ENCODE measurements at regions not wholly inside any gene's neighbourhood (a gene's known extent, or its start where the extent isn't known, plus 50 kb on each side); places are given as distances from the start of the nearest gene placed in this dataset.

DNA sequence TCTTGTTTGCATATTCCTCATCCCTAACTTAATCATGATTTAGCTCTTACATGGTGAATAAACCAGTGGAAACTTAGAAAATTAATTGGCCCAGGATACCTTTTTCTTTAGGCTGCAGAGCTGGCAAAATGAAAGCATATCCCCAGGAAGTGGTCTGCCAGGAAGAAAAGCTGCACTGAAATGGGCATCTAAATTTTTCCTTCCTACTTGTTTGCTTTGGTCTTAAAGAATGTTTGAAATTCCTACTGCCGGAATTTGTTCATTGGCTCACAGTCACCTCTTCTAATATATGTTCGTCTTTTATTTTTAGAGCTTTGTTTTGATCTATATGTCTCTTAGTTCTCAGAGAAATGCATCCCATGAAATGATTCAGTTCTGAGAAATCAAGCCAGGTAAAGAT, 113.2 kb upstream of the ELL2 start:
- H3K9me3 Mint-ChIP-seq, result no peaks in the 10 kb centered on the region
- no peak for DNase-seq
- TF ChIP-seq, protein P1, sequence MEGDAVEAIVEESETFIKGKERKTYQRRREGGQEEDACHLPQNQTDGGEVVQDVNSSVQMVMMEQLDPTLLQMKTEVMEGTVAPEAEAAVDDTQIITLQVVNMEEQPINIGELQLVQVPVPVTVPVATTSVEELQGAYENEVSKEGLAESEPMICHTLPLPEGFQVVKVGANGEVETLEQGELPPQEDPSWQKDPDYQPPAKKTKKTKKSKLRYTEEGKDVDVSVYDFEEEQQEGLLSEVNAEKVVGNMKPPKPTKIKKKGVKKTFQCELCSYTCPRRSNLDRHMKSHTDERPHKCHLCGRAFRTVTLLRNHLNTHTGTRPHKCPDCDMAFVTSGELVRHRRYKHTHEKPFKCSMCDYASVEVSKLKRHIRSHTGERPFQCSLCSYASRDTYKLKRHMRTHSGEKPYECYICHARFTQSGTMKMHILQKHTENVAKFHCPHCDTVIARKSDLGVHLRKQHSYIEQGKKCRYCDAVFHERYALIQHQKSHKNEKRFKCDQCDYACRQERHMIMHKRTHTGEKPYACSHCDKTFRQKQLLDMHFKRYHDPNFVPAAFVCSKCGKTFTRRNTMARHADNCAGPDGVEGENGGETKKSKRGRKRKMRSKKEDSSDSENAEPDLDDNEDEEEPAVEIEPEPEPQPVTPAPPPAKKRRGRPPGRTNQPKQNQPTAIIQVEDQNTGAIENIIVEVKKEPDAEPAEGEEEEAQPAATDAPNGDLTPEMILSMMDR (IDR thresholded peaks at IDR 0.05), result no peak
- H3K4me1 Mint-ChIP-seq (ENCODE audit: low read depth), result peaks cover 91% of the 10 kb centered on the region
- H3K36me3 Mint-ChIP-seq (ENCODE audit: low read depth), result peaks cover 35% of the 10 kb centered on the region
- H3K4me3 Mint-ChIP-seq, result no peak overlapping the region; the same call in 1 of the 2 replicates
- peaks cover 1% of the 10 kb centered on the region for H3K27me3 Mint-ChIP-seq (ENCODE audit: insufficient read depth)
- peak overlapping the region; percentile 9; the same call in 1 of the 2 replicates for H3K27ac Mint-ChIP-seq

GRCh38 chr5:96074460-96074859, 112.8 kb upstream of the ELL2 start:
- Mint-ChIP-seq H3K27ac (peak overlapping the region; percentile 9; the same call in 1 of the 2 replicates), H3K4me1 (ENCODE audit: low read depth) (peaks cover 88% of the 10 kb centered on the region)
- no peak for DNase-seq

DNA sequence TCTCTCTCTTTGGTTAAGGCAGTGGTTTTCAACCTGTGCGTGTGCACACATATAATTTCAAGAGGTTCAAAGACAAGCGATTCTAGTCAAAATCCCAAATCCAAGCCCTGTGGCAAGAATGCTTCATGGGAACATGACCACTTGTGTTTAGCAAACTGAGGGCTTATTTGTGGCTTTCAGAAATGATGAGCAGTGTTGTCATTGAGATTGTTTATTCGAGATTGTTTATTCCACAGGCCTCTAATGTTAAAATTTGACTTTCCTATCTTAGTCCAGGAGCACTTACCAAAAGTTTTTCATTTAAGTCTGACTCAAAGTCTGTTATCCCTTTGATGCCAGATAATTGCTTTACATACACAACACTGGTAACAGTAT, 111.1 kb upstream of the ELL2 start:
- TF ChIP-seq, protein P1 (IDR thresholded peaks at IDR 0.05), result no peak
- no peak for DNase-seq
- Mint-ChIP-seq H3K27me3 (ENCODE audit: insufficient read depth) (peaks cover 1% of the 10 kb centered on the region), H3K36me3 (ENCODE audit: low read depth) (peaks cover 25% of the 10 kb centered on the region), H3K4me1 (ENCODE audit: low read depth) (peaks cover 79% of the 10 kb centered on the region), H3K4me3 (no peak overlapping the region), H3K9me3 (no peaks in the 10 kb centered on the region), H3K27ac (no peak overlapping the region)

More at GRCh38 chr5:96074460-96074859, 112.8 kb upstream of the ELL2 start:
- peaks cover 35% of the 10 kb centered on the region for H3K36me3 Mint-ChIP-seq (ENCODE audit: low read depth)
- TF ChIP-seq, protein P1 (IDR thresholded peaks at IDR 0.05), result no peak
- peaks cover 1% of the 10 kb centered on the region for H3K27me3 Mint-ChIP-seq (ENCODE audit: insufficient read depth)
- no peaks in the 10 kb centered on the region for H3K9me3 Mint-ChIP-seq
- H3K4me3 Mint-ChIP-seq, result no peak overlapping the region

DNA sequence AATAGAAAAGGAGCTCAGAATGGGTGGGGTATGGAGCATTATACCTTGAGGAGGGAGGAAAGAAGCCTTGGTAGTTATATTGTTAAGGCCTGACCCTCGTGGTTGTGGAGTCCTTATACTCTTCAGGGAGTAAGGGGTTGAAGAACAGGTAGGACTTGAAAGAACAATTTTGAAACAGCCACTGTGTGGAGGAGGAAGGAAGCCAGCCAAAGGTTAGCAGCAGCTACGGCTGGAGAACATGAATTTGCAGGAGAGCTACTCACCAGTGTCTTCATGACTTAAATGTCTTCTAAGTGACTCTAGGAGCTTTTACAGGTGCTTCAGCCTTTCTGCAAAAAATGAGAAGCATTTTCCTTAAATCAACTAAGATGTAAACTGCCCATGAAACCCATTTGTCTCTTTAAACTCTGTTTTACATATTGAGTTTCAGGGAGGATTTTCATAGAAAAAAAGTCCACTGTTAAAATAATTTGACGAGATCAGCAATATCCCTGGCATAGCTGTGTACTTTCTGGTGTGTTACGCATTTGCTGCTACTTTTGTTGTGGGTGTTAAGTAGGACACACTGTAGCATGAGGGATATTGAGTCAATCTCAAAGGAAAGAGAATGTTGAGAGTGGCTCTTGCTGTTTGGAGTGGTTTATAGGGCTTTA, 110.6 kb upstream of the ELL2 start:
- Mint-ChIP-seq H3K9me3 (no peaks in the 10 kb centered on the region), H3K27me3 (ENCODE audit: insufficient read depth) (peaks cover 1% of the 10 kb centered on the region), H3K36me3 (ENCODE audit: low read depth) (peaks cover 20% of the 10 kb centered on the region), H3K27ac (peak overlapping the region; percentile 25; the same call in 1 of the 2 replicates), H3K4me1 (ENCODE audit: low read depth) (peaks cover 79% of the 10 kb centered on the region), H3K4me3 (no peak overlapping the region)
- DNase-seq, result no peak
- TF ChIP-seq, protein P1 (IDR thresholded peaks at IDR 0.05), result no peak

DNA sequence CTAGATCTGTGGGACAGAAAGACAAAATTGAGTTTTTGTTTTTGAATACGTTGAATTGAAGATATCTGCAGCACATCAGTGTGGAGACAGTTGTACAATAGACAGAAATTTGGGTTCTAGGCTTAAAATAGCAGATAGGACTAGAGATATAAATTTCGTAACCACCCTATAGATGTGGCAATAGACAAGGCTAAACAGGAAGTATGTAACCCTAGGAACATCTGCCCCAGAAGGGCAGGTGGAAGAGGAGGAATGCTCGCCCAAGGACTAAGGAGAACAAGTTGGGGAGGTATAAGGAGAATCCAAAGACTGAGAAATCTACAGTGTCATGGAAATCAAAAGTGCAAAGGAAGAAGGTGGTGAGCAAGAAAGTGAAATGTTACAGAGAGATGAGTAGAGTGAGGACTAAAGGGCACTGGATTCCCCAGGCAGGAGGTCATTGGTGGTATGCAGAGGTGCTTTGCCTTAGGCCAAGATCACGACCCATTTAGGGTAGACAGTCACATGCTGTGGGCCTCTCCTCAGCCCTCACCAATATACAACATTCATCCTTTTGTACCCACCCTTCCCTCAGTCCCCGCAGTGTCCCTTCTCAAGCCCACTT, 109.1 kb upstream of the ELL2 start:
- TF ChIP-seq, protein P1 (IDR thresholded peaks at IDR 0.05), result no peak
- Mint-ChIP-seq H3K27ac (peak overlapping the region; percentile 44; the same call in 1 of the 2 replicates), H3K27me3 (ENCODE audit: insufficient read depth) (peaks cover 1% of the 10 kb centered on the region), H3K36me3 (ENCODE audit: low read depth) (peaks cover 12% of the 10 kb centered on the region), H3K4me3 (no peak overlapping the region), H3K9me3 (no peaks in the 10 kb centered on the region), H3K4me1 (ENCODE audit: low read depth) (peaks cover 86% of the 10 kb centered on the region)
- no peak for DNase-seq

All from HFFc6 (cell line).